K562 (cell line): ENCODE measurements at regions not wholly inside any gene's neighbourhood (a gene's known extent, or its start where the extent isn't known, plus 50 kb on each side); places are given as distances from the start of the nearest gene placed in this dataset.
A peak's percentile ranks its signal among the peaks of the same experiment; 100 is the strongest.

Source experiments
- HNRNPUL1 ChIP-seq: fragments of 200-400 bp; formaldehyde crosslinking; IDR thresholded peaks from 2 replicates; pipeline ENCODE4 v1.6.1; 2017; ENCODE audit warnings: low read length
- KAT7 ChIP-seq: sonication (generic); formaldehyde crosslinking; IDR thresholded peaks from 2 replicates; pipeline ENCODE4 v1.8.0; 2022; ENCODE audit warnings: missing genetic modification reagents, mild to moderate bottlenecking, borderline replicate concordance
- RREB1 ChIP-seq: fragments of 250-450 bp; sonication (Bioruptor Pico); IDR thresholded peaks from 2 replicates; pipeline ENCODE4 v1.4.0; 2020
- SIN3A ChIP-seq, 2 experiments: fragments of 150-350 bp in 1 of 2; IDR thresholded peaks; 2 replicates each; pipeline ENCODE4 v1.6.1; 2011 to 2016; ENCODE audit warnings: borderline replicate concordance in 2 of 2, low read depth in 2 of 2, low read length in 2 of 2, mild to moderate bottlenecking in 2 of 2, moderate library complexity in 2 of 2; ENCODE audit not compliant: control insufficient read depth in 1 of 2
- SLC30A9 ChIP-seq: fragments of 250-450 bp; sonication (Bioruptor Pico); IDR thresholded peaks from 2 replicates; pipeline ENCODE4 v1.8.0; 2022; ENCODE audit warnings: mild to moderate bottlenecking, moderate library complexity
- SMARCA4 ChIP-seq: fragments of 450-650 bp; IDR thresholded peaks from 2 replicates; pipeline ENCODE4 v1.6.1; 2016
- TSC22D4 ChIP-seq: fragments of 450-650 bp; IDR thresholded peaks from 2 replicates; pipeline ENCODE4 v1.6.1; 2016; ENCODE audit warnings: missing genetic modification characterization, missing biosample characterization, control low read depth
- ZNF124 ChIP-seq: sonication (generic); formaldehyde crosslinking; IDR thresholded peaks from 2 replicates; pipeline ENCODE4 v1.8.1; 2022; ENCODE audit warnings: missing genetic modification reagents
- ZNF184 ChIP-seq: sonication (generic); formaldehyde crosslinking; IDR thresholded peaks from 2 replicates; pipeline ENCODE4 v1.5.0; 2020; ENCODE audit warnings: missing genetic modification reagents
- ZNF639 ChIP-seq, 2 experiments: fragments of 200-800 bp in 1 of 2; sonication (Bioruptor generic) in 1 of 2; sonication (generic) in 1 of 2; formaldehyde crosslinking in 1 of 2; IDR thresholded peaks in 1 of 2; conservative IDR thresholded peaks in 1 of 2; 2 replicates each; pipeline versions ENCODE4 v1.5.0 to v1.6.1; 2016 to 2020; ENCODE audit warnings: missing compliant biosample characterization in 1 of 2, missing genetic modification characterization in 1 of 2, missing genetic modification reagents in 1 of 2
- TF ChIP-seq, protein P1 (sequence below): IDR thresholded peaks from 2 replicates; pipeline ENCODE4 v1.6.1; 2014; ENCODE audit warnings: antibody characterized with exemption
- TF ChIP-seq, protein P2 (sequence below): sonication (generic); formaldehyde crosslinking; IDR thresholded peaks from 2 replicates; pipeline ENCODE4 v1.8.1; 2023; ENCODE audit warnings: missing genetic modification reagents, mild to moderate bottlenecking, borderline replicate concordance
- TF ChIP-seq, protein P3 (sequence below): fragments of 250-450 bp; sonication (Bioruptor Pico); IDR thresholded peaks from 2 replicates; pipeline ENCODE4 v1.5.0; 2021

DNA sequence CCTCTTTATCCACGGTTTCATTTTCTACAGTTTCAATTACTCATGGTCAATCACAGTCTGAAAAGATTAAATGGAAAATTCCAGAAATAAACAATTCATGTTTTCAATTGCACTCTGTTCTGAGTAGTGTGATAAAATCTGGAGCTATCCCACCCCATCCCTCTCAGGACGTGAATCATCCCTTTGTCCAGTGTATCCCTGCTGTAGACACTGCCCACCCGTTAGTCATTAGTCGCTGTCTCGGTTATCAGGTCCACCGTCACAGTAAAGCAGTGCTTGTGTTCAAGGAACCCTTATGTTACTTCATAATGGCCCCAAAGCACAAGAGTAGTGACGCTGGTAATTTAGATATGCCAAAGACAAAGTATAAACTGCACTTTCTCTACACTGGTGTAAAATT lies 141.0 kb upstream of the LMNTD1 start (continued):
- TF ChIP-seq TSC22D4 (tag) (no peak), SLC30A9 (no peak), SMARCA4 (peak; percentile 69; the same call in 1 of the 2 replicates), ZNF184 (CRISPR knock-in tag) (no peak), HNRNPUL1 (no peak), ZNF639 (CRISPR knock-in tag; conservative IDR thresholded peaks at IDR 0.05 in 1 of 2, IDR thresholded peaks at IDR 0.05 in 1 of 2) (no peak), KAT7 (CRISPR knock-in tag) (no peak), SIN3A (IDR thresholded peaks at IDR 0.05; ENCODE audit: borderline replicate concordance in 2 of 2, control insufficient read depth in 1 of 2, low read depth in 2 of 2, low read length in 2 of 2) (no peak), RREB1 (CRISPR knock-in tag) (no peak), ZNF124 (no peak)
- TF ChIP-seq, protein P1, sequence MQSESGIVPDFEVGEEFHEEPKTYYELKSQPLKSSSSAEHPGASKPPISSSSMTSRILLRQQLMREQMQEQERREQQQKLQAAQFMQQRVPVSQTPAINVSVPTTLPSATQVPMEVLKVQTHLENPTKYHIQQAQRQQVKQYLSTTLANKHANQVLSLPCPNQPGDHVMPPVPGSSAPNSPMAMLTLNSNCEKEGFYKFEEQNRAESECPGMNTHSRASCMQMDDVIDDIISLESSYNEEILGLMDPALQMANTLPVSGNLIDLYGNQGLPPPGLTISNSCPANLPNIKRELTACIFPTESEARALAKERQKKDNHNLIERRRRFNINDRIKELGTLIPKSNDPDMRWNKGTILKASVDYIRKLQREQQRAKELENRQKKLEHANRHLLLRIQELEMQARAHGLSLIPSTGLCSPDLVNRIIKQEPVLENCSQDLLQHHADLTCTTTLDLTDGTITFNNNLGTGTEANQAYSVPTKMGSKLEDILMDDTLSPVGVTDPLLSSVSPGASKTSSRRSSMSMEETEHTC, result no peak
- TF ChIP-seq, protein P2, sequence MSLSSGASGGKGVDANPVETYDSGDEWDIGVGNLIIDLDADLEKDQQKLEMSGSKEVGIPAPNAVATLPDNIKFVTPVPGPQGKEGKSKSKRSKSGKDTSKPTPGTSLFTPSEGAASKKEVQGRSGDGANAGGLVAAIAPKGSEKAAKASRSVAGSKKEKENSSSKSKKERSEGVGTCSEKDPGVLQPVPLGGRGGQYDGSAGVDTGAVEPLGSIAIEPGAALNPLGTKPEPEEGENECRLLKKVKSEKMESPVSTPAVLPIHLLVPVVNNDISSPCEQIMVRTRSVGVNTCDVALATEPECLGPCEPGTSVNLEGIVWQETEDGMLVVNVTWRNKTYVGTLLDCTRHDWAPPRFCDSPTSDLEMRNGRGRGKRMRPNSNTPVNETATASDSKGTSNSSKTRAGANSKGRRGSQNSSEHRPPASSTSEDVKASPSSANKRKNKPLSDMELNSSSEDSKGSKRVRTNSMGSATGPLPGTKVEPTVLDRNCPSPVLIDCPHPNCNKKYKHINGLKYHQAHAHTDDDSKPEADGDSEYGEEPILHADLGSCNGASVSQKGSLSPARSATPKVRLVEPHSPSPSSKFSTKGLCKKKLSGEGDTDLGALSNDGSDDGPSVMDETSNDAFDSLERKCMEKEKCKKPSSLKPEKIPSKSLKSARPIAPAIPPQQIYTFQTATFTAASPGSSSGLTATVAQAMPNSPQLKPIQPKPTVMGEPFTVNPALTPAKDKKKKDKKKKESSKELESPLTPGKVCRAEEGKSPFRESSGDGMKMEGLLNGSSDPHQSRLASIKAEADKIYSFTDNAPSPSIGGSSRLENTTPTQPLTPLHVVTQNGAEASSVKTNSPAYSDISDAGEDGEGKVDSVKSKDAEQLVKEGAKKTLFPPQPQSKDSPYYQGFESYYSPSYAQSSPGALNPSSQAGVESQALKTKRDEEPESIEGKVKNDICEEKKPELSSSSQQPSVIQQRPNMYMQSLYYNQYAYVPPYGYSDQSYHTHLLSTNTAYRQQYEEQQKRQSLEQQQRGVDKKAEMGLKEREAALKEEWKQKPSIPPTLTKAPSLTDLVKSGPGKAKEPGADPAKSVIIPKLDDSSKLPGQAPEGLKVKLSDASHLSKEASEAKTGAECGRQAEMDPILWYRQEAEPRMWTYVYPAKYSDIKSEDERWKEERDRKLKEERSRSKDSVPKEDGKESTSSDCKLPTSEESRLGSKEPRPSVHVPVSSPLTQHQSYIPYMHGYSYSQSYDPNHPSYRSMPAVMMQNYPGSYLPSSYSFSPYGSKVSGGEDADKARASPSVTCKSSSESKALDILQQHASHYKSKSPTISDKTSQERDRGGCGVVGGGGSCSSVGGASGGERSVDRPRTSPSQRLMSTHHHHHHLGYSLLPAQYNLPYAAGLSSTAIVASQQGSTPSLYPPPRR (CRISPR knock-in tag), result no peak
- TF ChIP-seq, protein P3, sequence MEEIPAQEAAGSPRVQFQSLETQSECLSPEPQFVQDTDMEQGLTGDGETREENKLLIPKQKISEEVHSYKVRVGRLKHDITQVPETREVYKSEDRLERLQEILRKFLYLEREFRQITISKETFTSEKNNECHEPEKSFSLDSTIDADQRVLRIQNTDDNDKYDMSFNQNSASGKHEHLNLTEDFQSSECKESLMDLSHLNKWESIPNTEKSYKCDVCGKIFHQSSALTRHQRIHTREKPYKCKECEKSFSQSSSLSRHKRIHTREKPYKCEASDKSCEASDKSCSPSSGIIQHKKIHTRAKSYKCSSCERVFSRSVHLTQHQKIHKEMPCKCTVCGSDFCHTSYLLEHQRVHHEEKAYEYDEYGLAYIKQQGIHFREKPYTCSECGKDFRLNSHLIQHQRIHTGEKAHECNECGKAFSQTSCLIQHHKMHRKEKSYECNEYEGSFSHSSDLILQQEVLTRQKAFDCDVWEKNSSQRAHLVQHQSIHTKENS, result no peak
